SK-N-SH (cell line): ENCODE measurements at regions not wholly inside any gene's neighbourhood (a gene's known extent, or its start where the extent isn't known, plus 50 kb on each side); places are given as distances from the start of the nearest gene placed in this dataset.

ENCODE experiments used
- CHD2 ChIP-seq: fragments of 150-350 bp; IDR thresholded peaks from 2 replicates; pipeline ENCODE4 v1.6.1; 2018; ENCODE audit warnings: low read length; ENCODE audit not compliant: partially characterized antibody
- ELF1 ChIP-seq: IDR thresholded peaks from 2 replicates; pipeline ENCODE4 v1.4.0; 2012
- FOXJ3 ChIP-seq: sonication (generic); formaldehyde crosslinking; IDR thresholded peaks from 2 replicates; pipeline ENCODE4 v1.5.1; 2020; ENCODE audit warnings: mild to moderate bottlenecking, missing genetic modification reagents
- FOXM1 ChIP-seq: IDR thresholded peaks from 2 replicates; pipeline ENCODE4 v1.4.0; 2012; ENCODE audit warnings: low read depth, mild to moderate bottlenecking
- MXI1 ChIP-seq: IDR thresholded peaks from 2 replicates; pipeline ENCODE4 v1.6.1; 2012; ENCODE audit warnings: mild to moderate bottlenecking, low read depth, low read length, improper control_type of control experiment
- NRF1 ChIP-seq: IDR thresholded peaks from 2 replicates; pipeline ENCODE4 v1.6.1; 2012; ENCODE audit warnings: low read depth, mild to moderate bottlenecking, low read length
- POLR2AphosphoS5 ChIP-seq: IDR thresholded peaks from 2 replicates; pipeline ENCODE4 v1.6.1; 2012; ENCODE audit warnings: low read depth, low read length
- RCOR1 ChIP-seq: fragments of 150-350 bp; IDR thresholded peaks from 2 replicates; pipeline ENCODE4 v1.6.1; 2017; ENCODE audit warnings: antibody characterized with exemption, low read length
- TAF1 ChIP-seq: IDR thresholded peaks from 2 replicates; pipeline ENCODE4 v1.6.1; 2012; ENCODE audit warnings: low read depth, mild to moderate bottlenecking, low read length, moderate library complexity, borderline replicate concordance
- TF ChIP-seq, protein P1 (sequence below): fragments of 150-350 bp; IDR thresholded peaks from 2 replicates; pipeline ENCODE4 v1.6.1; 2017; ENCODE audit warnings: antibody characterized with exemption, low read length, low read depth, borderline replicate concordance
- TF ChIP-seq, protein P2 (sequence below): fragments of 200-600 bp; sonication (generic); IDR thresholded peaks from 2 replicates; pipeline ENCODE4 v1.6.1; 2017; ENCODE audit warnings: antibody characterized with exemption, mild to moderate bottlenecking, moderate library complexity
- TF ChIP-seq, protein P3 (sequence below): fragments of 150-350 bp; IDR thresholded peaks from 2 replicates; pipeline ENCODE4 v1.6.1; 2016; ENCODE audit warnings: mild to moderate bottlenecking, low read depth, low read length
- TF ChIP-seq, protein P4 (sequence below): IDR thresholded peaks from 2 replicates; pipeline ENCODE4 v1.4.0; 2012; ENCODE audit warnings: low read depth, borderline replicate concordance

DNA sequence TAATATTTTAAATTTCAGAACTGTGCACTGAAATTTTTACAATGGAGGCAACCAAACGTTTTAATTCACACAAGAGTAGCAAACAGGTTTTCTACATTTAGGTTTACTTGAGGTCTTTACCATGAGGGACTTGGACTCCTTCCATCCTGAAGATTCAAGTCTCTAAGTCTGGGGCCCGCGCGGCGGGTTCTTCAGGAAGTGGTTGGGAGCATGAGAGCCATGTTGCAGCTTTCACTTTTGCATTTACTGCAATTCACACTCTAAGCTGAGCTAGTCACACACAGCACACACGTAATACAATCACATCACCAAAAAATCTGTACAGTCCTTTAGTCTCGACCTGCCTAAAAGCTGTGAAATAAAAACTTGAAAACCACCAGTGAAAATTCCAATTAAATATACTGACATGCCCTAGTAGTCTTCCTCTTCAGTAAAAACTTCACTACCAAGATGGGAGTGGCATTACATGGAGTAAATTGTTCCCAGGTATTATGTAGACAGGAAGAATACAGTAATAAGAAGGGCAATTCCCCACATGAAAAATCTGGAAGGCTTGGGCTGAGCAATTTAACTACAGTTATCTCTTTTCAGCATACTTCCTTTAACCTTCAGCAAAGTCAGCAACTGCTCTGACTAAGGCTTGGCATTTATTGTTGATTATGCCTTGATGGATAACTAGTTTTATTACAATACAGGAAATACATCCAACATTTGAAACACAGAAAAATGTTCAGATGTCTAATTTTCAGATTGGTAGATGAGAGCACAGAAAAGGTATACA, 571.1 kb upstream of the DIPK2B start:
- TF ChIP-seq CHD2 (no peak), TAF1 (no peak), FOXJ3 (CRISPR knock-in tag) (no peak), ELF1 (no peak), FOXM1 (0 out of 2 replicates have a peak, but pooled peaks have one; percentile 11), MXI1 (no peak), RCOR1 (no peak), POLR2AphosphoS5 (no peak), NRF1 (no peak)
- TF ChIP-seq, protein P1, sequence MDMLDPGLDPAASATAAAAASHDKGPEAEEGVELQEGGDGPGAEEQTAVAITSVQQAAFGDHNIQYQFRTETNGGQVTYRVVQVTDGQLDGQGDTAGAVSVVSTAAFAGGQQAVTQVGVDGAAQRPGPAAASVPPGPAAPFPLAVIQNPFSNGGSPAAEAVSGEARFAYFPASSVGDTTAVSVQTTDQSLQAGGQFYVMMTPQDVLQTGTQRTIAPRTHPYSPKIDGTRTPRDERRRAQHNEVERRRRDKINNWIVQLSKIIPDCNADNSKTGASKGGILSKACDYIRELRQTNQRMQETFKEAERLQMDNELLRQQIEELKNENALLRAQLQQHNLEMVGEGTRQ, result no peak
- TF ChIP-seq, protein P2, sequence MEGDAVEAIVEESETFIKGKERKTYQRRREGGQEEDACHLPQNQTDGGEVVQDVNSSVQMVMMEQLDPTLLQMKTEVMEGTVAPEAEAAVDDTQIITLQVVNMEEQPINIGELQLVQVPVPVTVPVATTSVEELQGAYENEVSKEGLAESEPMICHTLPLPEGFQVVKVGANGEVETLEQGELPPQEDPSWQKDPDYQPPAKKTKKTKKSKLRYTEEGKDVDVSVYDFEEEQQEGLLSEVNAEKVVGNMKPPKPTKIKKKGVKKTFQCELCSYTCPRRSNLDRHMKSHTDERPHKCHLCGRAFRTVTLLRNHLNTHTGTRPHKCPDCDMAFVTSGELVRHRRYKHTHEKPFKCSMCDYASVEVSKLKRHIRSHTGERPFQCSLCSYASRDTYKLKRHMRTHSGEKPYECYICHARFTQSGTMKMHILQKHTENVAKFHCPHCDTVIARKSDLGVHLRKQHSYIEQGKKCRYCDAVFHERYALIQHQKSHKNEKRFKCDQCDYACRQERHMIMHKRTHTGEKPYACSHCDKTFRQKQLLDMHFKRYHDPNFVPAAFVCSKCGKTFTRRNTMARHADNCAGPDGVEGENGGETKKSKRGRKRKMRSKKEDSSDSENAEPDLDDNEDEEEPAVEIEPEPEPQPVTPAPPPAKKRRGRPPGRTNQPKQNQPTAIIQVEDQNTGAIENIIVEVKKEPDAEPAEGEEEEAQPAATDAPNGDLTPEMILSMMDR, result no peak
- TF ChIP-seq, protein P3, sequence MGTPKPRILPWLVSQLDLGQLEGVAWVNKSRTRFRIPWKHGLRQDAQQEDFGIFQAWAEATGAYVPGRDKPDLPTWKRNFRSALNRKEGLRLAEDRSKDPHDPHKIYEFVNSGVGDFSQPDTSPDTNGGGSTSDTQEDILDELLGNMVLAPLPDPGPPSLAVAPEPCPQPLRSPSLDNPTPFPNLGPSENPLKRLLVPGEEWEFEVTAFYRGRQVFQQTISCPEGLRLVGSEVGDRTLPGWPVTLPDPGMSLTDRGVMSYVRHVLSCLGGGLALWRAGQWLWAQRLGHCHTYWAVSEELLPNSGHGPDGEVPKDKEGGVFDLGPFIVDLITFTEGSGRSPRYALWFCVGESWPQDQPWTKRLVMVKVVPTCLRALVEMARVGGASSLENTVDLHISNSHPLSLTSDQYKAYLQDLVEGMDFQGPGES, result no peak
- TF ChIP-seq, protein P4, sequence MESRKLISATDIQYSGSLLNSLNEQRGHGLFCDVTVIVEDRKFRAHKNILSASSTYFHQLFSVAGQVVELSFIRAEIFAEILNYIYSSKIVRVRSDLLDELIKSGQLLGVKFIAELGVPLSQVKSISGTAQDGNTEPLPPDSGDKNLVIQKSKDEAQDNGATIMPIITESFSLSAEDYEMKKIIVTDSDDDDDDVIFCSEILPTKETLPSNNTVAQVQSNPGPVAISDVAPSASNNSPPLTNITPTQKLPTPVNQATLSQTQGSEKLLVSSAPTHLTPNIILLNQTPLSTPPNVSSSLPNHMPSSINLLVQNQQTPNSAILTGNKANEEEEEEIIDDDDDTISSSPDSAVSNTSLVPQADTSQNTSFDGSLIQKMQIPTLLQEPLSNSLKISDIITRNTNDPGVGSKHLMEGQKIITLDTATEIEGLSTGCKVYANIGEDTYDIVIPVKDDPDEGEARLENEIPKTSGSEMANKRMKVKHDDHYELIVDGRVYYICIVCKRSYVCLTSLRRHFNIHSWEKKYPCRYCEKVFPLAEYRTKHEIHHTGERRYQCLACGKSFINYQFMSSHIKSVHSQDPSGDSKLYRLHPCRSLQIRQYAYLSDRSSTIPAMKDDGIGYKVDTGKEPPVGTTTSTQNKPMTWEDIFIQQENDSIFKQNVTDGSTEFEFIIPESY, result no peak
